ENCODE measurements at regions not wholly inside any gene's neighbourhood (a gene's known extent, or its start where the extent isn't known, plus 50 kb on each side); places are given as distances from the start of the nearest gene placed in this dataset.

- TF ChIP-seq BACH2 (CRISPR knock-in tag; IDR thresholded peaks at IDR 0.05; ENCODE audit: borderline replicate concordance), result no peak
- TF ChIP-seq OSR1 (CRISPR knock-in tag; IDR thresholded peaks at IDR 0.05), result no peak
- no peak for TF ChIP-seq CREB5 (CRISPR knock-in tag; IDR thresholded peaks at IDR 0.05; ENCODE audit: low read depth)
- no peak for TF ChIP-seq ESRRG (CRISPR knock-in tag; IDR thresholded peaks at IDR 0.05)
- no peak for TF ChIP-seq ZNF565 (CRISPR knock-in tag; conservative IDR thresholded peaks at IDR 0.05; ENCODE audit: low read depth)
- ATAC-seq, result no peak
Measured at GRCh38 chr20:61117725-61118124, 134.3 kb upstream of the CDH4 start.

GRCh38 chr20:61118429-61119224, 133.4 kb upstream of the CDH4 start:
- no peak for ATAC-seq
- TF ChIP-seq RARB (CRISPR knock-in tag; IDR thresholded peaks at IDR 0.05), result no peak
- no peak for TF ChIP-seq GLIS3 (CRISPR knock-in tag; IDR thresholded peaks at IDR 0.05)
- no peak for TF ChIP-seq TOX (CRISPR knock-in tag; IDR thresholded peaks at IDR 0.05; ENCODE audit: borderline replicate concordance)
- no peak for TF ChIP-seq TCF4 (CRISPR knock-in tag; IDR thresholded peaks at IDR 0.05; ENCODE audit: borderline replicate concordance)
- TF ChIP-seq ZFP3 (CRISPR knock-in tag; IDR thresholded peaks at IDR 0.05), result no peak
- no peak for TF ChIP-seq ZNF565 (CRISPR knock-in tag; conservative IDR thresholded peaks at IDR 0.05; ENCODE audit: low read depth)
- TF ChIP-seq PPARA (CRISPR knock-in tag; IDR thresholded peaks at IDR 0.05; ENCODE audit: borderline replicate concordance), result no peak
- no peak for TF ChIP-seq SNAI2 (CRISPR knock-in tag; IDR thresholded peaks at IDR 0.05)
- TF ChIP-seq CSDC2 (CRISPR knock-in tag; IDR thresholded peaks at IDR 0.05), result no peak
- no peak for TF ChIP-seq ZNF70 (CRISPR knock-in tag; IDR thresholded peaks at IDR 0.05)
- TF ChIP-seq, protein P1, sequence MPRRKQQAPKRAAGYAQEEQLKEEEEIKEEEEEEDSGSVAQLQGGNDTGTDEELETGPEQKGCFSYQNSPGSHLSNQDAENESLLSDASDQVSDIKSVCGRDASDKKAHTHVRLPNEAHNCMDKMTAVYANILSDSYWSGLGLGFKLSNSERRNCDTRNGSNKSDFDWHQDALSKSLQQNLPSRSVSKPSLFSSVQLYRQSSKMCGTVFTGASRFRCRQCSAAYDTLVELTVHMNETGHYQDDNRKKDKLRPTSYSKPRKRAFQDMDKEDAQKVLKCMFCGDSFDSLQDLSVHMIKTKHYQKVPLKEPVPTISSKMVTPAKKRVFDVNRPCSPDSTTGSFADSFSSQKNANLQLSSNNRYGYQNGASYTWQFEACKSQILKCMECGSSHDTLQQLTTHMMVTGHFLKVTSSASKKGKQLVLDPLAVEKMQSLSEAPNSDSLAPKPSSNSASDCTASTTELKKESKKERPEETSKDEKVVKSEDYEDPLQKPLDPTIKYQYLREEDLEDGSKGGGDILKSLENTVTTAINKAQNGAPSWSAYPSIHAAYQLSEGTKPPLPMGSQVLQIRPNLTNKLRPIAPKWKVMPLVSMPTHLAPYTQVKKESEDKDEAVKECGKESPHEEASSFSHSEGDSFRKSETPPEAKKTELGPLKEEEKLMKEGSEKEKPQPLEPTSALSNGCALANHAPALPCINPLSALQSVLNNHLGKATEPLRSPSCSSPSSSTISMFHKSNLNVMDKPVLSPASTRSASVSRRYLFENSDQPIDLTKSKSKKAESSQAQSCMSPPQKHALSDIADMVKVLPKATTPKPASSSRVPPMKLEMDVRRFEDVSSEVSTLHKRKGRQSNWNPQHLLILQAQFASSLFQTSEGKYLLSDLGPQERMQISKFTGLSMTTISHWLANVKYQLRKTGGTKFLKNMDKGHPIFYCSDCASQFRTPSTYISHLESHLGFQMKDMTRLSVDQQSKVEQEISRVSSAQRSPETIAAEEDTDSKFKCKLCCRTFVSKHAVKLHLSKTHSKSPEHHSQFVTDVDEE (CRISPR knock-in tag; IDR thresholded peaks at IDR 0.05), result no peak
- TF ChIP-seq ZFP30 (CRISPR knock-in tag; IDR thresholded peaks at IDR 0.05), result no peak
- TF ChIP-seq, protein P2, sequence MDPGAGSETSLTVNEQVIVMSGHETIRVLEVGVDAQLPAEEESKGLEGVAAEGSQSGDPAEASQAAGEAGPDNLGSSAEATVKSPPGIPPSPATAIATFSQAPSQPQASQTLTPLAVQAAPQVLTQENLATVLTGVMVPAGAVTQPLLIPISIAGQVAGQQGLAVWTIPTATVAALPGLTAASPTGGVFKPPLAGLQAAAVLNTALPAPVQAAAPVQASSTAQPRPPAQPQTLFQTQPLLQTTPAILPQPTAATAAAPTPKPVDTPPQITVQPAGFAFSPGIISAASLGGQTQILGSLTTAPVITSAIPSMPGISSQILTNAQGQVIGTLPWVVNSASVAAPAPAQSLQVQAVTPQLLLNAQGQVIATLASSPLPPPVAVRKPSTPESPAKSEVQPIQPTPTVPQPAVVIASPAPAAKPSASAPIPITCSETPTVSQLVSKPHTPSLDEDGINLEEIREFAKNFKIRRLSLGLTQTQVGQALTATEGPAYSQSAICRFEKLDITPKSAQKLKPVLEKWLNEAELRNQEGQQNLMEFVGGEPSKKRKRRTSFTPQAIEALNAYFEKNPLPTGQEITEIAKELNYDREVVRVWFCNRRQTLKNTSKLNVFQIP (CRISPR knock-in tag; IDR thresholded peaks at IDR 0.05; ENCODE audit: borderline replicate concordance, low read depth), result no peak
- TF ChIP-seq, protein P3, sequence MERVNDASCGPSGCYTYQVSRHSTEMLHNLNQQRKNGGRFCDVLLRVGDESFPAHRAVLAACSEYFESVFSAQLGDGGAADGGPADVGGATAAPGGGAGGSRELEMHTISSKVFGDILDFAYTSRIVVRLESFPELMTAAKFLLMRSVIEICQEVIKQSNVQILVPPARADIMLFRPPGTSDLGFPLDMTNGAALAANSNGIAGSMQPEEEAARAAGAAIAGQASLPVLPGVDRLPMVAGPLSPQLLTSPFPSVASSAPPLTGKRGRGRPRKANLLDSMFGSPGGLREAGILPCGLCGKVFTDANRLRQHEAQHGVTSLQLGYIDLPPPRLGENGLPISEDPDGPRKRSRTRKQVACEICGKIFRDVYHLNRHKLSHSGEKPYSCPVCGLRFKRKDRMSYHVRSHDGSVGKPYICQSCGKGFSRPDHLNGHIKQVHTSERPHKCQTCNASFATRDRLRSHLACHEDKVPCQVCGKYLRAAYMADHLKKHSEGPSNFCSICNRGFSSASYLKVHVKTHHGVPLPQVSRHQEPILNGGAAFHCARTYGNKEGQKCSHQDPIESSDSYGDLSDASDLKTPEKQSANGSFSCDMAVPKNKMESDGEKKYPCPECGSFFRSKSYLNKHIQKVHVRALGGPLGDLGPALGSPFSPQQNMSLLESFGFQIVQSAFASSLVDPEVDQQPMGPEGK (CRISPR knock-in tag; IDR thresholded peaks at IDR 0.05; ENCODE audit: borderline replicate concordance), result no peak
- no peak for TF ChIP-seq CREB5 (CRISPR knock-in tag; IDR thresholded peaks at IDR 0.05; ENCODE audit: low read depth)
- no peak for TF ChIP-seq ESRRG (CRISPR knock-in tag; IDR thresholded peaks at IDR 0.05)

DNA sequence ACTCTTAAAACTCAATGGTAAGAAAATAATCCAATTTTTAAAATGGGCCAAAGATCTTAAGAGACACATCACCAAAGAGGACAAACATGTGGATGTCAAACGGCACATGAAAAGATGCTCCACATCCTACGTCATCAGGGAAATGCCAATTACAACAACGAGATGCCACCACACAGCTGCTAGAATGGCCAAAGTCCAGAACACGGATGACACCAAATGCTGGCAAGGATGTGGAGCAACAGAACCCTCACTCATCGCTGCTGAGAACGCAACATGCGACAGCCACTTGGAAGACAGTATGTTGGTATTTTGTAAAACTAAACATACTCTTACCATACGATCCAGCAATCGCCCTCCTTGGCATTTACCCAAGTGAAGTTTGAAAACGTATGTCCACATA, 132.8 kb upstream of the CDH4 start:
- no peak for ATAC-seq
- TF ChIP-seq ISL1 (CRISPR knock-in tag; IDR thresholded peaks at IDR 0.05) (no peak), ARNTL (CRISPR knock-in tag; IDR thresholded peaks at IDR 0.05; ENCODE audit: borderline replicate concordance, low read depth) (no peak)
